IMR-90 (cell line): ENCODE measurements at regions not wholly inside any gene's neighbourhood (a gene's known extent, or its start where the extent isn't known, plus 50 kb on each side); places are given as distances from the start of the nearest gene placed in this dataset.

Source experiments
- ATAC-seq: fragments of 200-7000 bp; cut with Tn5 transposase; 2 replicates; pipeline ENCODE4 v1.9.1; 2020; ENCODE audit warnings: low read depth, mild to moderate bottlenecking, moderate library complexity
- BruUV-seq: library from RNA; stranded (reverse); fragments of 400-500 nt; replicated peaks from 2 replicates; lab custom pipeline; 2021; lab: Mats Ljungman, UMichigan
- CTCF ChIA-PET: fragments of 300-600 bp; formaldehyde crosslinking; extraction: SDS; loops from one replicate; lab custom pipeline; 2021; ENCODE audit warnings: antibody characterized with exemption; lab: Yijun Ruan, JAX
- POLR2A ChIA-PET: fragments of 300-600 bp; sonication (Branson Sonifier 250); formaldehyde crosslinking; loops from one replicate; lab custom pipeline; 2022; ENCODE audit warnings: antibody characterized with exemption; ENCODE audit not compliant: unreplicated experiment; lab: Charles Lee
- DNase-seq: peaks from one replicate; pipeline ENCODE4 v3.0.0; 2013
- H2AFZ ChIP-seq: replicated peaks from 2 replicates; pipeline ENCODE3; 2013; ENCODE audit warnings: low read length, mild to moderate bottlenecking; ENCODE audit not compliant: poor library complexity
- H2AK5ac ChIP-seq: 2 replicates; pipeline ENCODE4 v1.6.1; 2013; ENCODE audit warnings: low read depth, low read length, inconsistent platforms
- H2AK9ac ChIP-seq: replicated peaks from 2 replicates; pipeline ENCODE3; 2013; ENCODE audit warnings: mild to moderate bottlenecking, low read depth, low read length, moderate library complexity; ENCODE audit not compliant: poor library complexity
- H2BK120ac ChIP-seq: 2 replicates; pipeline ENCODE4 v1.6.1; 2013; ENCODE audit warnings: low read depth, low read length, inconsistent platforms
- H2BK15ac ChIP-seq: 3 replicates; pipeline ENCODE4 v1.6.1; 2013; ENCODE audit warnings: low read depth, low read length, inconsistent platforms
- H2BK20ac ChIP-seq: 2 replicates; pipeline ENCODE4 v1.6.1; 2013; ENCODE audit warnings: low read depth, mild to moderate bottlenecking, inconsistent platforms, low read length, moderate library complexity
- H2BK5ac ChIP-seq: 2 replicates; pipeline ENCODE4 v1.6.1; 2013; ENCODE audit warnings: mild to moderate bottlenecking, low read depth, low read length, inconsistent platforms; ENCODE audit not compliant: poor library complexity, severe bottlenecking
- H3K14ac ChIP-seq: replicated peaks from 2 replicates; pipeline ENCODE4 v1.6.1; 2013; ENCODE audit warnings: low read depth, low read length, inconsistent platforms
- H3K18ac ChIP-seq: 2 replicates; pipeline ENCODE4 v1.6.1; 2013; ENCODE audit warnings: low read depth, low read length, control low read depth
- H3K23ac ChIP-seq: 2 replicates; pipeline ENCODE4 v1.6.1; 2013; ENCODE audit warnings: low read depth, low read length, inconsistent platforms
- H3K27ac ChIP-seq: 2 replicates; pipeline ENCODE4 v1.5.1; 2013; ENCODE audit warnings: mild to moderate bottlenecking, control low read depth, low read length; ENCODE audit not compliant: insufficient read depth
- H3K27me3 ChIP-seq: 2 replicates; pipeline ENCODE4 v1.6.1; 2013; ENCODE audit warnings: low read length; ENCODE audit not compliant: control insufficient read depth, insufficient read depth
- H3K36me3 ChIP-seq: 2 replicates; pipeline ENCODE4 v1.6.1; 2013; ENCODE audit warnings: low read length, mixed read lengths; ENCODE audit not compliant: control insufficient read depth, insufficient read depth
- H3K4ac ChIP-seq: 2 replicates; pipeline ENCODE4 v1.6.1; 2013; ENCODE audit warnings: low read depth, low read length, inconsistent platforms
- H3K4me1 ChIP-seq: 2 replicates; pipeline ENCODE4 v1.6.1; 2013; ENCODE audit warnings: low read length, mixed read lengths; ENCODE audit not compliant: control insufficient read depth, insufficient read depth
- H3K4me2 ChIP-seq: 2 replicates; pipeline ENCODE4 v1.6.1; 2013; ENCODE audit warnings: low read depth, mild to moderate bottlenecking, control low read depth, low read length, moderate library complexity
- H3K4me3 ChIP-seq: 2 replicates; pipeline ENCODE4 v1.5.1; 2013; ENCODE audit warnings: low read depth, mild to moderate bottlenecking, control low read depth, low read length, moderate library complexity; ENCODE audit not compliant: insufficient read depth
- H3K56ac ChIP-seq: 2 replicates; pipeline ENCODE4 v1.6.1; 2013; ENCODE audit warnings: low read length, inconsistent platforms; ENCODE audit not compliant: insufficient read depth; ENCODE audit errors: extremely low read depth
- H3K79me1 ChIP-seq, 2 experiments: 2 replicates each; pipeline ENCODE4 v1.6.1; 2013; ENCODE audit warnings: low read length in 2 of 2, inconsistent platforms in 1 of 2, low read depth in 1 of 2
- H3K9ac ChIP-seq: 2 replicates; pipeline ENCODE4 v1.6.1; 2013; ENCODE audit warnings: low read depth, low read length, control low read depth
- H3K9me1 ChIP-seq: 2 replicates; pipeline ENCODE4 v1.6.1; 2013; ENCODE audit warnings: low read length, inconsistent platforms; ENCODE audit not compliant: insufficient read depth
- H3K9me3 ChIP-seq: 2 replicates; pipeline ENCODE4 v1.6.1; 2013; ENCODE audit warnings: low read length; ENCODE audit not compliant: control insufficient read depth, insufficient read depth
- H4K20me1 ChIP-seq: 2 replicates; pipeline ENCODE4 v1.6.1; 2013; ENCODE audit warnings: low read length, inconsistent platforms; ENCODE audit not compliant: insufficient read depth
- H4K5ac ChIP-seq: 2 replicates; pipeline ENCODE4 v1.6.1; 2013; ENCODE audit warnings: mild to moderate bottlenecking, low read depth, low read length, control low read depth
- H4K8ac ChIP-seq, 2 experiments: 2 replicates each; pipeline ENCODE4 v1.6.1; 2013; ENCODE audit warnings: low read depth in 2 of 2, low read length in 2 of 2, control low read depth in 1 of 2, inconsistent platforms in 1 of 2
- H4K91ac ChIP-seq: 2 replicates; pipeline ENCODE4 v1.6.1; 2013; ENCODE audit warnings: low read depth, low read length, inconsistent platforms; ENCODE audit not compliant: insufficient read depth
- BHLHE40 ChIP-seq: fragments of 150-350 bp; IDR thresholded peaks from 2 replicates; pipeline ENCODE4 v1.6.1; 2016; ENCODE audit warnings: mild to moderate bottlenecking, low read depth, low read length
- CEBPB ChIP-seq: IDR thresholded peaks from 2 replicates; pipeline ENCODE4 v1.6.1; 2012; ENCODE audit warnings: low read depth, low read length, improper control_type of control experiment
- CHD1 ChIP-seq: IDR thresholded peaks from 2 replicates; pipeline ENCODE4 v1.6.1; 2012; ENCODE audit warnings: low read depth, low read length, improper control_type of control experiment
- CTCF ChIP-seq: conservative IDR thresholded peaks from 2 replicates; pipeline ENCODE4 v1.5.1; 2012; ENCODE audit warnings: mild to moderate bottlenecking, low read depth, low read length, improper control_type of control experiment
- ELK1 ChIP-seq: fragments of 150-350 bp; IDR thresholded peaks from 2 replicates; pipeline ENCODE4 v1.6.1; 2016; ENCODE audit warnings: low read depth, mild to moderate bottlenecking, low read length, moderate library complexity, borderline replicate concordance
- FOS ChIP-seq: fragments of 150-350 bp; IDR thresholded peaks from 2 replicates; pipeline ENCODE4 v1.6.1; 2016; ENCODE audit warnings: low read depth, low read length
- MAFK ChIP-seq: IDR thresholded peaks from 2 replicates; pipeline ENCODE4 v1.6.1; 2012; ENCODE audit warnings: low read depth, low read length, improper control_type of control experiment
- MAZ ChIP-seq: IDR thresholded peaks from 2 replicates; pipeline ENCODE4 v1.6.1; 2012; ENCODE audit warnings: low read depth, mild to moderate bottlenecking, low read length, improper control_type of control experiment, moderate library complexity, borderline replicate concordance
- MXI1 ChIP-seq: IDR thresholded peaks from 2 replicates; pipeline ENCODE4 v1.6.1; 2012; ENCODE audit warnings: low read depth, mild to moderate bottlenecking, low read length, moderate library complexity, borderline replicate concordance
- NFE2L2 ChIP-seq: fragments of 150-350 bp; IDR thresholded peaks from 2 replicates; pipeline ENCODE4 v1.6.1; 2016; ENCODE audit warnings: low read depth, mild to moderate bottlenecking, low read length
- POLR2A ChIP-seq: IDR thresholded peaks from 2 replicates; pipeline ENCODE4 v1.6.1; 2012; ENCODE audit warnings: mild to moderate bottlenecking, low read depth, low read length
- RAD21 ChIP-seq: IDR thresholded peaks from 2 replicates; pipeline ENCODE4 v1.6.1; 2012; ENCODE audit warnings: low read length, improper control_type of control experiment
- RCOR1 ChIP-seq: IDR thresholded peaks from 2 replicates; pipeline ENCODE4 v1.6.1; 2012; ENCODE audit warnings: mild to moderate bottlenecking, low read length, improper control_type of control experiment; ENCODE audit not compliant: insufficient replicate concordance
- RFX5 ChIP-seq: IDR thresholded peaks from 2 replicates; pipeline ENCODE4 v1.8.0; 2012; ENCODE audit warnings: low read depth, mild to moderate bottlenecking, low read length, moderate library complexity
- SMC3 ChIP-seq: fragments of 150-350 bp; IDR thresholded peaks from 2 replicates; pipeline ENCODE4 v1.6.1; 2016; ENCODE audit warnings: low read depth, mild to moderate bottlenecking, antibody characterized with exemption, low read length, moderate library complexity
- USF2 ChIP-seq: fragments of 150-350 bp; IDR thresholded peaks from 2 replicates; pipeline ENCODE4 v1.6.1; 2017; ENCODE audit warnings: mild to moderate bottlenecking, antibody characterized with exemption, low read length, low read depth
- WGBS, 2 experiments: methylation state at CpG; one replicate each; pipeline versions ENCODE4 v1.1.5 to v1.1.7; 2013; ENCODE audit warnings: missing lambda C conversion rate in 2 of 2; ENCODE audit not compliant: insufficient read length in 1 of 2; ENCODE audit errors: extremely low coverage in 2 of 2; 5-methylcytosine and 5-hydroxymethylcytosine counted together
- dilution Hi-C: fragments of 300-500 bp; cut with HindIII; formaldehyde crosslinking; loops from one replicate; pipeline ENCODE4 v1.14.3; 2018; ENCODE audit warnings: low sequenced_read_pairs; ENCODE audit not compliant: unreplicated experiment
- in situ Hi-C: fragments of 300-500 bp; cut with MboI; formaldehyde crosslinking; loops from 3 replicates; pipeline ENCODE4 v1.14.3; 2019; ENCODE audit warnings: low sequenced_read_pairs, inconsistent platforms, mixed read lengths
- intact Hi-C: fragments of 100-400 bp; cut with micrococcal nuclease; formaldehyde crosslinking; loops from 2 replicates; pipeline ENCODE4 v1.10.0; 2022

- Histone ChIP-seq H2BK20ac (no peak overlapping the region), H3K4ac (no peak overlapping the region), H3K4me3 (no peak overlapping the region), H2BK5ac (no peak overlapping the region), H3K27ac (no peak overlapping the region), H3K18ac (no peak overlapping the region), H2AK5ac (no peak overlapping the region), H2AK9ac (no peak overlapping the region), H4K8ac (no peak overlapping the region), H3K27me3 (peaks cover 3% of the 10 kb centered on the region; the same call in 1 of the 2 replicates), H2AFZ (no peak overlapping the region), H3K14ac (no peak overlapping the region), H2BK120ac (no peak overlapping the region), H3K9me1 (no peaks in the 10 kb centered on the region), H3K79me1 (no peaks in the 10 kb centered on the region), H2BK15ac (no peak overlapping the region), H3K36me3 (no peaks in the 10 kb centered on the region), H3K4me1 (no peaks in the 10 kb centered on the region), H3K4me2 (no peak overlapping the region), H3K9ac (no peak overlapping the region), H3K23ac (no peak overlapping the region), H3K56ac (no peak overlapping the region), H3K9me3 (no peaks in the 10 kb centered on the region), H4K91ac (no peak overlapping the region), H4K5ac (no peak overlapping the region), H4K20me1 (no peaks in the 10 kb centered on the region)
- ChIA-PET POLR2A (no interaction called here), CTCF (no interaction called here)
- TF ChIP-seq CHD1 (no peak), MXI1 (no peak), RFX5 (no peak), NFE2L2 (no peak), SMC3 (no peak), USF2 (no peak), POLR2A (no peak), RAD21 (no peak), MAZ (no peak), ELK1 (no peak), CEBPB (no peak), BHLHE40 (no peak), RCOR1 (no peak), CTCF (no peak), MAFK (no peak), FOS (no peak)
- no CpG with 5 or more reads among the region's 1 CpG for WGBS, 2 experiments
- ATAC-seq (no peak), DNase-seq (no peak)
- dilution Hi-C loops = no loop called here
- intact Hi-C loops = no loop called here
- BruUV-seq = no TSS peak
- in situ Hi-C loops = no loop called here
Measured at GRCh38 chr12:64992641-64993040, 128.5 kb downstream of the WIF1 start.
